ENCODE measurements at regions not wholly inside any gene's neighbourhood (a gene's known extent, or its start where the extent isn't known, plus 50 kb on each side); places are given as distances from the start of the nearest gene placed in this dataset.
A peak's percentile ranks its signal among the peaks of the same experiment; 100 is the strongest.

- intact Hi-C loops (cut with DNase I), result no loop called here
- TF ChIP-seq, protein P1, sequence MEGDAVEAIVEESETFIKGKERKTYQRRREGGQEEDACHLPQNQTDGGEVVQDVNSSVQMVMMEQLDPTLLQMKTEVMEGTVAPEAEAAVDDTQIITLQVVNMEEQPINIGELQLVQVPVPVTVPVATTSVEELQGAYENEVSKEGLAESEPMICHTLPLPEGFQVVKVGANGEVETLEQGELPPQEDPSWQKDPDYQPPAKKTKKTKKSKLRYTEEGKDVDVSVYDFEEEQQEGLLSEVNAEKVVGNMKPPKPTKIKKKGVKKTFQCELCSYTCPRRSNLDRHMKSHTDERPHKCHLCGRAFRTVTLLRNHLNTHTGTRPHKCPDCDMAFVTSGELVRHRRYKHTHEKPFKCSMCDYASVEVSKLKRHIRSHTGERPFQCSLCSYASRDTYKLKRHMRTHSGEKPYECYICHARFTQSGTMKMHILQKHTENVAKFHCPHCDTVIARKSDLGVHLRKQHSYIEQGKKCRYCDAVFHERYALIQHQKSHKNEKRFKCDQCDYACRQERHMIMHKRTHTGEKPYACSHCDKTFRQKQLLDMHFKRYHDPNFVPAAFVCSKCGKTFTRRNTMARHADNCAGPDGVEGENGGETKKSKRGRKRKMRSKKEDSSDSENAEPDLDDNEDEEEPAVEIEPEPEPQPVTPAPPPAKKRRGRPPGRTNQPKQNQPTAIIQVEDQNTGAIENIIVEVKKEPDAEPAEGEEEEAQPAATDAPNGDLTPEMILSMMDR (IDR thresholded peaks at IDR 0.05), result peak in 2 of 9 donors; percentile 17 to 22
Observed at GRCh38 chr6:14856177-14856576, 389.7 kb upstream of the JARID2 start.

DNA sequence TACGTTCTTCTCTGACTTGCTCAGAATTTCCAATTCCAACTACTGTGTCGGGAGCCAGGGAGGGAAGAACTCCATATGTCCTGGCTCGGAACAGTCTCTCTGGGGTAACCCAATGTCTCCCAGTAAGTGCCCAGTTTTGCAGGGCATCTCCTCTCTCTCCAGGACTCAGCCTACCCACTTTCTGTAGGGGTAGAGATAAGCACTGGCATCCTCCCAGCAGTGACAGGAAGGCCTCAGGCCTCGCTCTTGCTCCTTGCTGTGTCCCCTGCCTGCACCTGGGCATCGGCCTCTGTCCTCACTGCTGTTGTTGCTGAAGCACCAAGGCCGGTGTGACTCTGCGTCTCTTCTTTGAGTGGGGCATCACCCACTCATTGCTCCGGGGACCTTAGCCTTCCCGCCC, 388.9 kb upstream of the JARID2 start:
- Histone ChIP-seq H3K4me1 (peaks cover 0 to 17% (median 0%) of the 10 kb centered on the region in 9 donors), H3K27ac (peak overlapping the region in 1 of 10 donors; percentile 56), H3K36me3 (no peaks in the 10 kb centered on the region), H3K9me3 (no peaks in the 10 kb centered on the region), H3K27me3 (no peaks in the 10 kb centered on the region), H3K4me3 (peak overlapping the region in 1 of 10 donors; percentile 26)
- DNase-seq, result no peak
- intact Hi-C loops (cut with DNase I), result no loop called here
- WGBS, 2 donors, result 92 to 97% methylated on average over 9 of the region's 9 CpGs
- ATAC-seq, result no peak
- TF ChIP-seq, protein P1 (IDR thresholded peaks at IDR 0.05), result no peak

More at GRCh38 chr6:14856177-14856576, 389.7 kb upstream of the JARID2 start:
- DNase-seq, result peak; percentile 30 to 59
- 77 to 79% methylated on average over 7 of the region's 7 CpGs for WGBS, 2 donors
- Histone ChIP-seq H3K9me3 (no peaks in the 10 kb centered on the region), H3K27me3 (no peaks in the 10 kb centered on the region), H3K4me1 (peaks cover 0 to 12% (median 0%) of the 10 kb centered on the region in 9 donors), H3K36me3 (no peaks in the 10 kb centered on the region), H3K27ac (peak overlapping the region in 1 of 10 donors; percentile 4), H3K4me3 (no peak overlapping the region)
- peak in 3 of 8 donors; percentile 61 to 85 (median 82) for ATAC-seq

GRCh38 chr6:14857501-14857900, 388.4 kb upstream of the JARID2 start:
- intact Hi-C loops (cut with DNase I), result no loop called here
- Histone ChIP-seq H3K9me3 (no peaks in the 10 kb centered on the region), H3K27ac (peak overlapping the region in 1 of 10 donors; percentile 56), H3K4me1 (peaks cover 0 to 17% (median 0%) of the 10 kb centered on the region in 9 donors), H3K27me3 (no peaks in the 10 kb centered on the region), H3K4me3 (peak overlapping the region in 1 of 10 donors; percentile 26), H3K36me3 (no peaks in the 10 kb centered on the region)
- TF ChIP-seq, protein P1 (IDR thresholded peaks at IDR 0.05), result no peak
- WGBS, 2 donors, result 78 to 83% methylated on average over 16 of the region's 16 CpGs
- DNase-seq (peak in 1 of 2 donors; percentile 12), ATAC-seq (peak in 5 of 8 donors; percentile 29 to 55 (median 35))

GRCh38 chr6:14858808-14859207, 387.1 kb upstream of the JARID2 start:
- no peaks in the 10 kb centered on the region for H3K36me3 ChIP-seq
- intact Hi-C loops (cut with DNase I), result no loop called here
- WGBS, 2 donors, result 88 to 95% methylated on average over 4 of the region's 4 CpGs

More at GRCh38 chr6:14858808-14859207, 387.1 kb upstream of the JARID2 start:
- TF ChIP-seq, protein P1 (IDR thresholded peaks at IDR 0.05), result no peak
- Histone ChIP-seq H3K27me3 (no peaks in the 10 kb centered on the region), H3K4me3 (no peak overlapping the region), H3K4me1 (peaks cover 0 to 22% (median 0%) of the 10 kb centered on the region in 9 donors), H3K9me3 (no peaks in the 10 kb centered on the region), H3K27ac (no peak overlapping the region)
- ATAC-seq (no peak), DNase-seq (no peak)
